HG02840 (cell line): ENCODE measurements at regions not wholly inside any gene's neighbourhood (a gene's known extent, or its start where the extent isn't known, plus 50 kb on each side); places are given as distances from the start of the nearest gene placed in this dataset.

Experiments used
- ATAC-seq: cut with Tn5 transposase; IDR thresholded peaks from one replicate; pipeline ENCODE4 v1.9.1; 2021; ENCODE audit warnings: mild to moderate bottlenecking, moderate library complexity, moderate number of reproducible peaks; ENCODE audit not compliant: unreplicated experiment, low FRiP score

GRCh38 chr22:46074771-46075551 lies 75.4 kb upstream of the PPARA start:
- no peak for ATAC-seq

- no peak for ATAC-seq
Observed at GRCh38 chr22:46075764-46076531, 74.4 kb upstream of the PPARA start.

- no peak for ATAC-seq
Observed at GRCh38 chr22:46076651-46077339, 73.5 kb upstream of the PPARA start.

GRCh38 chr22:46077669-46078099 lies 72.6 kb upstream of the PPARA start:
- ATAC-seq = no peak

GRCh38 chr22:46078241-46079092 lies 71.9 kb upstream of the PPARA start:
- no peak for ATAC-seq

- ATAC-seq = no peak
Observed at GRCh38 chr22:46079093-46079860, 71.0 kb upstream of the PPARA start.

- no peak for ATAC-seq
Observed at GRCh38 chr22:46079861-46080821, 70.2 kb upstream of the PPARA start.

- ATAC-seq = no peak
Observed at GRCh38 chr22:46081036-46081830, 69.1 kb upstream of the PPARA start.

- ATAC-seq = no peak
Observed at GRCh38 chr22:46081831-46082210, 68.5 kb upstream of the PPARA start.

GRCh38 chr22:46082633-46083032 lies 67.7 kb upstream of the PPARA start:
- no peak for ATAC-seq

GRCh38 chr22:46083383-46084350 lies 66.7 kb upstream of the PPARA start:
- ATAC-seq = no peak

- no peak for ATAC-seq
Observed at GRCh38 chr22:46084376-46084775, 66.0 kb upstream of the PPARA start.

- ATAC-seq = no peak
Observed at GRCh38 chr22:46084943-46085827, 65.1 kb upstream of the PPARA start.

- no peak for ATAC-seq
Observed at GRCh38 chr22:46085828-46086576, 64.3 kb upstream of the PPARA start.
